ENCODE measurements at regions not wholly inside any gene's neighbourhood (a gene's known extent, or its start where the extent isn't known, plus 50 kb on each side); places are given as distances from the start of the nearest gene placed in this dataset.

DNA sequence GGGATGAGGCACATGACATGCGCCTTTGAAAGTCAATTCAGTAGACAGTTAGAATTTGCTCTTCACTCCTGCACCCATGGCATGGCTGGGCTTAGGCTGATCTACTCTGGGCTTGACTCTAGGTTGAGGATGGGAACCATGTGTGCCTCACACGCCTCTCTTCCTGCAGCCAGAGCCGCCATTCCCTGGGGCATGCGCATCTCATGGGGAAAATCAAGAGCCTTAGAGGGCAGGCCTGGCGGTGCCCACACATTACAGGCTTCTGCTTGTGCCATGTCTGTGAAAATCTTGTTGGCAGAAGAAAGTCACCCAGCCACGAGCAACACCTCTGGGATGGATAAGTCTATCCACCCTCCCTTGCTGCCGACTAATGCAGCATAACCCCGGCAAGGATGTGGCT lies 808.5 kb downstream of the CDH9 start:
- TF ChIP-seq, protein P1, sequence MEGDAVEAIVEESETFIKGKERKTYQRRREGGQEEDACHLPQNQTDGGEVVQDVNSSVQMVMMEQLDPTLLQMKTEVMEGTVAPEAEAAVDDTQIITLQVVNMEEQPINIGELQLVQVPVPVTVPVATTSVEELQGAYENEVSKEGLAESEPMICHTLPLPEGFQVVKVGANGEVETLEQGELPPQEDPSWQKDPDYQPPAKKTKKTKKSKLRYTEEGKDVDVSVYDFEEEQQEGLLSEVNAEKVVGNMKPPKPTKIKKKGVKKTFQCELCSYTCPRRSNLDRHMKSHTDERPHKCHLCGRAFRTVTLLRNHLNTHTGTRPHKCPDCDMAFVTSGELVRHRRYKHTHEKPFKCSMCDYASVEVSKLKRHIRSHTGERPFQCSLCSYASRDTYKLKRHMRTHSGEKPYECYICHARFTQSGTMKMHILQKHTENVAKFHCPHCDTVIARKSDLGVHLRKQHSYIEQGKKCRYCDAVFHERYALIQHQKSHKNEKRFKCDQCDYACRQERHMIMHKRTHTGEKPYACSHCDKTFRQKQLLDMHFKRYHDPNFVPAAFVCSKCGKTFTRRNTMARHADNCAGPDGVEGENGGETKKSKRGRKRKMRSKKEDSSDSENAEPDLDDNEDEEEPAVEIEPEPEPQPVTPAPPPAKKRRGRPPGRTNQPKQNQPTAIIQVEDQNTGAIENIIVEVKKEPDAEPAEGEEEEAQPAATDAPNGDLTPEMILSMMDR (conservative IDR thresholded peaks at IDR 0.05 in 1 of 2, IDR thresholded peaks at IDR 0.05 in 1 of 2; ENCODE audit: low read depth in 1 of 2, low read length in 2 of 2), result no peak
- TF ChIP-seq EZH2 (IDR thresholded peaks at IDR 0.05; ENCODE audit: low read length, missing control alignments), result no peak
